Epithelial cell of proximal tubule (primary cell): ENCODE measurements at regions not wholly inside any gene's neighbourhood (a gene's known extent, or its start where the extent isn't known, plus 50 kb on each side); places are given as distances from the start of the nearest gene placed in this dataset.
"Not testable (repeated sequence)": the region's sequence is repeated elsewhere in the genome, so short reads cannot be mapped to it uniquely, and the experiment has no call there.

ENCODE experiments used
- DNase-seq: peaks from one replicate; pipeline ENCODE4 v3.0.0-alpha.2; 2011; ENCODE audit warnings: low read depth
- H3K4me3 ChIP-seq: 2 replicates; pipeline ENCODE4 v1.5.1; 2011; ENCODE audit warnings: low read depth, mild to moderate bottlenecking, low read length
- CTCF ChIP-seq: conservative IDR thresholded peaks from 2 replicates; pipeline ENCODE4 v1.5.1; 2012; ENCODE audit warnings: low read depth, mild to moderate bottlenecking, low read length

- no peak overlapping the region for H3K4me3 ChIP-seq
- no peak for DNase-seq
- no peak for TF ChIP-seq CTCF
Observed at GRCh38 chr5:10110228-10110627, 139.5 kb downstream of the ATPSCKMT start.

DNA sequence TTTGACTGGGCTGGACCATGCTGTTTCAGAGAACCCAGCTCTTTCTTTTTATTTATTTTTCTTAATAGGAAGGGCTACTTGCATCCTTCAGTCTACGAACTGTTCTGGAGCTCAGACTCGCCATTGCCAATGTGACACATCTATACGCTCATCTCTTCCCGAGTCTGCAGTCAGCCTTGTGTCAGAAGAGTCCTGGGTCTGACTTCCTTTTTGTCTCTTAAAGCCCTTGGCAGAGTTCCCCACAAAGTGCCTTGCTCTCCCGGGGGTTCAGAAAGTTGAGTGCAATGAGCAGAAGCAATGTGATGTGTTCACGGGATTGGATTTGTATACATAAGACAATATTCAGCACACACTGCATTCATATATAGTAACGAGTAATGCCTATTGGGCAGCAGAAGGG lies 140.4 kb downstream of the ATPSCKMT start:
- H3K4me3 ChIP-seq: no peak overlapping the region
- DNase-seq: no peak
- no peak for TF ChIP-seq CTCF

GRCh38 chr5:10106806-10107205 lies 142.9 kb downstream of the ATPSCKMT start:
- no peak for TF ChIP-seq CTCF
- no peak for DNase-seq
- H3K4me3 ChIP-seq: no peak overlapping the region

GRCh38 chr5:10106285-10106684 lies 143.4 kb downstream of the ATPSCKMT start:
- no peak overlapping the region for H3K4me3 ChIP-seq
- no peak for DNase-seq
- no peak for TF ChIP-seq CTCF

GRCh38 chr5:10102706-10103497 lies 146.8 kb downstream of the ATPSCKMT start:
- no peak for TF ChIP-seq CTCF
- no peak for DNase-seq
- H3K4me3 ChIP-seq: no peak overlapping the region

DNA sequence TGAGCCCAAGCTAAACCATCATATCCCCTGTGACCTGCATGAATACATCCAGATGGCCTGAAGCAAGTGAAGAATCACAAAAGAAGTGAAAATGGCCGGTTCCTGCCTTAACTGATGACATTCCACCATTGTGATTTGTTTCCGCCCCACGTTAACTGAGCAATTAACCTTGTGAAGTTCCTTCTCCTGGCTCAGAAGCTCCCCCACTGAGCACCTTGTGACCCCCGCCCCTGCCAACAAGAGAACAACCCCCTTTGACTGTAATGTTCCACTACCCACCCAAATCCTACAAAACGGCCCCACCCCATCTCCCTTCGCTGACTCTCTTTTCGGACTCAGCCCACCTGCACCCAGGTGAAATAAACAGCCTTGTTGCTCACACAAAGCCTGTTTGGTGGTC lies 147.5 kb downstream of the ATPSCKMT start:
- DNase-seq, H3K4me3 ChIP-seq: not testable (repeated sequence)

DNA sequence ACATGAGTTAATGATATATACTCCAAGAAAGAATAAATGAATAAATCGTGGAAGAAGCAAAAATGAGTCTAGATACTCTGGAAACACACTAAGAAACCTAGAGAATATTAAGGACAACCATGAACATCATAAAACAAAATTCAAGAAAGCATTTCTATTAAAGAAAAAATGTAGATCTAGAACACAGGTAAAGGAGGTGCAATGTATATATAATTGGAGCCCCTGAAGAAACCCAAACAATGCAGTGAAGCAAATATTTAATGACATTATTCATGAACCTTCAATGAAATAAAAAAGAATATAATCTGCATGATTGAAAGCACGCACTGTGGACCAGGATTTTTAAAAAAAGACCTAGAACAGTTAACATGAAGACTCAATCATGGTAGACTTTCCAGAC lies 150.1 kb downstream of the ATPSCKMT start:
- no peak for TF ChIP-seq CTCF
- no peak for DNase-seq
- no peak overlapping the region for H3K4me3 ChIP-seq

DNA sequence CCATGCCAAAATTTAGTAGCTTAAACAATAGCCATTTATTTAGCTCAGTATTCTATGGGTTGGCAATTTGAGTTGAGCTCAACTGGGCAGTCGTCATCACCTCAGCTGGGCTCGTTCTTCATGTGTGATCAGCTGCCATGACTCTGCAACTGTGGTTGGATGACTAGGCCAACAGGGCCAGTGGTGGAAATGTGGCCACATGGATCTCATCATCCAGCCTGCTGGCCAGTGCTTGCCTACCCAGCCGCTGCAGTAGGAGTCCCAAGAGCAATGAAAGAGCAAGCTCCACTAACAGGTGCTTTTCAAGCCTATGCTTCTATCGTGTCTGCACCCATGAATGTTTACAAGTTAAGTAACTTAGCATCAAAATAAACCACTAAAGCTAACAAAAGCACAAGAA lies 158.0 kb downstream of the ATPSCKMT start:
- DNase-seq: no peak
- TF ChIP-seq CTCF: no peak
- no peak overlapping the region for H3K4me3 ChIP-seq
